Muscle of back (tissue), 3 donors: ENCODE measurements at regions not wholly inside any gene's neighbourhood (a gene's known extent, or its start where the extent isn't known, plus 50 kb on each side); places are given as distances from the start of the nearest gene placed in this dataset.
A peak's percentile ranks its signal among the peaks of the same experiment; 100 is the strongest.

Source experiments
- DNase-seq, 3 donors: peaks; one replicate each; pipeline versions ENCODE4 v3.0.0 to v3.0.0-alpha.2; 2013

DNA sequence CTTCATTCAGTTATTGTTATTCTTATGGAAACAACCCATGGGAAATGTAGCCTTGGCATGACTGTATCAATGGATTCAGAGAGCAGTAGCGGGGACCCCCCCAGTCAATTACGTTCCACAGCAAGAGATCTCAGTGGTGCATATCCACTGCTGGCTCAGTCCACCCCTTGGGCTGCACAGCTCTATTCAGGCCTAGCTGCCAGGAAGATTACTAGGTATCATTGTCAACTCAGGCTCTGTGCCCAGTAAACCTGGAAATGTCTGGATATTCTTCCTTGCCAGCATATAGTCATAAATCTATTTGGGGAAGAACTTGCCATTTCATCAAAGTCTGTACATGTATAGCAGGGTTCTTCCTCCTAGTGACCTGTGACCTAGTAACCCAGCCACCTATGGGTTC, 128.1 kb upstream of the CCDC54 start:
- no peak for DNase-seq

DNA sequence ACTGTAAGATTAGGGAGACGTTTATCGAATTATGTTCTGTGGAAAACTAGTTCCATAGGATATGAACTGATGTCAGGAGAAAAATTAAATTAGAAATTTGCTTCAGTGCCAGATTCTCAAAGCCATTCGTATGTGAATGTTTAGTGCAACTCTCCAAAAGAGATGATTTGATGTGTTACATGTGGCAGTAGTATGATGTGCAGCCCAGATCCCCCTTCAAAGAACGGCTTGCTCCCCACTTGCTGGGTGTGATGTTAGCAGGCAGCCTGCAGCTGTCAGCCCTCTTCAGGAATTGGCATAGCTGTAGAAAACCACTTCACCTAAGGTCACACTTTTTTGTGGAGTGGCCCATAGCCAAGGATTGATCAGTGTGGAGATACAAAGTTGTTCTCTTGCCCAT, 127.0 kb upstream of the CCDC54 start:
- DNase-seq, result no peak

DNA sequence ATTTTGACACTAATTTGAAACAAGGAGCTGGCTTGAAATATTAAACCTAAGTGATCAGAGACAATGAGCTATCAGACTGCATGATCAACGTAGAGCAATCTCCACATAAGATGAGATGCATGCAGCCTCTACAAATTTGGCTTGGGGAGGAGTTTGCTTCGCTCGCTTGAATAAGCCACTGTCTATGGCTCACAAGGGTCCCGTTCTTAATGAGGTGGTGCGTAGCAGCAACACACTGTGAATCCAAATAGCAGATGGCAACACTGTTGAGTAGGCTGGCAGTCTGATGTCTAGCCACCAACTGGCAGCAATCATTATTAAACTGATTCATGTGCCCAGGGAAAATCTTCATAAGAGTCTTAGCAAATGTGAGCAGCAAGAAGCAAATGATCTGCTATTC, 125.4 kb upstream of the CCDC54 start:
- no peak for DNase-seq

DNA sequence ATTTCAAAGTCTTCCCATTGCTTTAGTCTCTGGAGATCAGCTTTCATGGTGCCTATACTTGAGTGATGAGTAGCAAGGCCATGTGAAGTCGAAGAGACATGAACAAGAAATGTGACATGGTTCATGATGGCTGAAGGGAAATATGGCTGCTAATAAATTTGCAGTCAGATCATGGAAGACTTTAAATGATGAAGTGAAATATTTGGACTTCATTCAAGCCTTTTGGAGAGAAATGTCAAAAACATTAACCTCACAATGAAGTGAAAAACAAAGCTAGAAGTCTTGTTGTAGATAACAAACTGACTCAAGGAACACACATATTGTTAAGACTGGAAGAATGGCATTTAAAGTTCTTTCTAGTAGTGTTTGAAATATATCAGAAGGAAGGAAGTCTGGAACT, 120.3 kb upstream of the CCDC54 start:
- no peak for DNase-seq

DNA sequence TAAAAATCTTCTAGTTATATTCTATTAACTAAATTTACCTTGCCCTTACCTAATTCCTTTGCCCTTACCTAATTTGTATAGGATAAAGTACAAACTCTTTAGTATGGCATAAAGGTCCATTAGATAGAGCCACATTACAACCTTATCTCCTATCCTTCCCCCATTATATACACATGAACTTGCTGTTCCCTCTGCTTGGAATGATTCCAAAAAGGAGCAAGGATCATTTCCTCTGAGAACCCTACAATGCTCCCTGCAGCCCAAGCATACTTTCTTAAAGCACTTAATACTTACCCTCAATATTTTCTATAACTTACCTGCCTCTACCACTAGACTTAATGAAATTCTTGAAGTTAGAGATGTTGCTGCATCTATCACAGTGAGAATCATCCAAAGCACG, 118.9 kb upstream of the CCDC54 start:
- DNase-seq, result no peak

DNA sequence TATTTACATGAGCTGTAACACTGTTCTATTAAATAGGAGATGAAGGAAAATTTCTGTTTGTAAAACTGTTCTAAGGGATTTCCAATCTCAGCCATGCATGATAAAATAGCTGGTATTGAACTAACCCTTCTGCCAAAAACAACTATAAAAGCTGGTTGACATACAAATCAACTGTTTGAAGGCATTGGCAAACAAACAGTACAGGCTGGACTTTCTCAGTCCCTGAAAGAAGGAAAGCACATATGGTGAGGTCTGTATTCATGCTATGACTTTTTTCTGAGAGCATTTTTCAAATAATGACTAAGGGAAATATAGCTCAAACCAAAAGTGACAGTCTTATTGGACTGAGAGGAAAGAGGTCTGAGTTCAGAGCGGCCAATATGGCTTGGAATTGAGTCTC, 117.0 kb upstream of the CCDC54 start:
- DNase-seq, result no peak

DNA sequence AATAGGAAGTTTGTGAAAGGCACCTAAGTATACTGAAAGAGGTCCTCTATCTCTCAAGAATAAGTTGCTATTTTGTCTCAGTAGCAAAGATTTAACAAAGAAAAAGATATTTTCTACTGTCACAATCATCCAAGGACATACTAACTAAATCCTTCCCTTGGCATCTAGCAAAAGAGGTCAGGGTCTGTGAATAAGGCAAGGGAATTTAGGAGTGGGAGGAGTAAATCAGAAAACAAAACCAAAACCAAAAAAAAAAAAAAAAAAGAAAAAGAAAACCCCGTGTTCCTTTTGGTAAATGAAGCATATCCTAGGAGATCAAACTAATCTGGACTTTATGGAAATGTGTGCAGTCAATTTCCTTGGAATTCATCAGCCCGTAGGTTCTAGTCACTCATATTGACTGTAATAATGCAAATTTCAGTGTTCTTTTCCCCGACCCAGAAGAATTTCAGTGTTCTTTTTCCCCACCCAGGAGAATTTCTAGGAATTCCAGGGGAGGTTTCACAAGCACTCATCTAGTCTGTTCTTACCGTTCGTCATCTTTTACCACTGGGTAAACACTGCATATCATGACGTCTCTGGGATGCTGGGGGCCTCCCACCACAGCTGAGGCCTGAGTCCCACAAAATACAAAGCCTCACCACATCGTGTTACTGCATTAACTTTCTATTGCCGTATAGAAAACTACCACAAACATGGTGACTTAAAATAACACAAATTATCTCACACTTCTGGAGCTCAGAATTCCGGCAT, 113.8 kb upstream of the CCDC54 start:
- peak in 1 of 3 donors; percentile 26 for DNase-seq

DNA sequence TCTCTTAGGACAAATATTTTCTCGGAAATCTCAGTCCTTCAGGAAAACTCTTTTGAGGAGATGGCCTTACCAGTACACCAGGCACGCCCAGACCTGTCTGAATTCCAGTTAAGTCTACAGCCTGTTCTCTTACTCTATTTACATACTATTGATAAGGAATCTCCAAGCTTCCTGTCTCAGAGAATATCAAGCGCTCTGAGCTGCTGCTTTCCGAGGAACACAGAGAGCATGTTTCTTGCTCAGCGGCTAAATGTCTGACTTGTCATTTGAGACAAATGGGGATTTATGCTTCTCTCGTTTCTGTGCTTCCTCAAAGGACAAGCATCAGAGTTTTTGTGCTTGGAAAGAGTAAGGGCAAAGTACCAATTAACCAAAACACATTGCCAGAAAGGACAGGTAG, 112.4 kb upstream of the CCDC54 start:
- no peak for DNase-seq

DNA sequence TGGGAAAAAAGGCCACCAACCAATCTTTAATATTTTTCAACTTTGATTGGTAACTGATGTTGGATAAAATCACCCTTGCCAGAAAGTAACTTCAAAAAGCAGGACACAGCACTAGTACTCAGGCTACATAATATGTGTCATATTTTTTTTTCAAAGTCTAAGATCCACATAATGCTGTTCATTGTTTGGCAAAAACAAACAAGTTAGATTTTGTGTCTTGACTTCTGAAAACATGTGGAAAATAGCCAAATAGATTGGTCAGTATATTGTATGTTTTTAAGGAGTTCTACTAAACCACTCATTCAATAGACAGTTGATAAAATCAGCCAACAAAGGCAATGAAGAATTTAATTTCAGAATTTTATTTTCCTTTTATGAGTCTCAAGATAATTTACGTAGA, 111.7 kb upstream of the CCDC54 start:
- DNase-seq, result no peak

DNA sequence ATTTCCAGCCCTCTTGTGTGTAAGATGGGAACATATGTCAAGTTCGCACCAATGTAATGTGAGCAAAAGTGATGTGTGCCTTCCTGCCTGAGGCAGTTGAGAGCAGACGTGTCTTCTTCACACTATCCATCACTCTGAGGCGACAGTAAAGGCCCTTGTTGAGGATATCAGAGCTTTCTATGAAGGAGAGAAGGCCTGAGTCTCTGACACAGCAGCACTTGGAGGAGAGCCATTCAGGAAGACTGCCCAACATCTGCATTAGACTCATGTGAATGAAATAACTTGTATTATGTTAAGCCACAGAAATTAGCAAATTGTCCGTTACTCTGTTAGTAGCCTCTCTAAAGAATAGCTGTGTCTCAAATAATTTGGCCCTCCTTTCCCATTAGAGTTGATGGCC, 108.8 kb upstream of the CCDC54 start:
- peak; percentile 24 to 75 (median 51) for DNase-seq

DNA sequence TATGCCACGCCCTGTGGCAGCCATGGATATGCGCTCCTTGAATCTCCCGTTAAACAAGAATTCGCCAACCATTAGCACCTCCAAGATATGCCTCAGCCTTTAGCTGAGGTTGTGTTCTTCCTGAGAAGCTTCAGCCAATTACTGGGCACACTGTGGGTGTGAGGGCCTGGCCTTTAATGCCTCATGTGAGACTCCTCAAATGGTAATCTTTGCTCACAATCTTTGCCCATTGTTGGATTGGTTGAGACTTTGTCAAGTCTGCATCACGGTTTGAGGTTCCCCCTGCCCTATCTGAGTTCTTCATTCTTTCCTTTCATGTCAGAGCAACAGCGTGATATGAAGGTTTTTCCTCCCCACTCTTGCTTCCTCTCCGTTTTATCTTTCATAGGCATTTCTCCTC, 108.1 kb upstream of the CCDC54 start:
- no peak for DNase-seq

DNA sequence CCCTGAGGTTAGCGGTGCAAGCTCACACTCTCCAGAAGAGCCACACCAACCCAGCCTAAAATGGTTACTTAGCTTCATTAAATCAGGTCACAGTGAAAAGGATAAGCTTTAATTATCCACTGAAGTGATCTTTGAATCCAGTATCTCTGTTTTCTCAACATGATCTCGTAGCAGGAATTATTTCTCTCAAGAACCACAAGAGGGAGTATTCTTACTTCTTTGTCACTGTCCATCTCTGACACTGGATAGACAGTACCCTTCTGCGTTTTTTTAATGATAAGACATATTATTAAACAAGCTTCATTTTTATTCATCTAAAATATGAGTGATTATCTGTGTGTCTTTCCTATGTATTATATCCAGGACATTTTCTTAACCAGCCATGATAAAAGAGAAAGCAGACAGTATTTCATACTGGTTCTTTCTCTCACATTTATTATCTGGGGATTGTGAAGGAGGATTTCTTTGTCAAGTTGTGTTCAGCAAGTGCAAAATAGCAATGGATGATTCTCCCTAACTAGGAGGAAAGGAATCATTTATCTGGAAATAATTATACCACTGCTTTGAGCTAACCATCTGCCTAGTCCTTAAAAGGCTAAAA, 105.4 kb upstream of the CCDC54 start:
- DNase-seq, result peak in 2 of 3 donors; percentile 30 to 33

DNA sequence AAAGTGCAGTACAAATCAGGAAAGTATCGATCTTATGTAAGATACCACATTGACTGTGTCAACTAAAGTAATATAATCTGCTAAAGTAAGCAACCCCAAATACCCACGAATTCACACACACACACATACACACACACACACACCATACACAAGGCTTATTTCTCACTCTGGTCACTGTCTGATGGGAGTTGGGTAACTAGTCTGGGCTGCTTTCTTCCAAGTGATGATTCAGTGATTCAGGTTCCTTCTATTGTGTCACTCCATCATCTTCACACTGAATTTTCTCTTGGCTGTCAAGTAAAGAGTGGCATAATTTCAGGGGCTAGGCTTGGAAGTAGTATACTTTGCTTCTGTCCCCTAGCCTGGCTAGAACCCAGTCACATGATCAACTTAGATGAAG, 104.8 kb upstream of the CCDC54 start:
- no peak for DNase-seq

DNA sequence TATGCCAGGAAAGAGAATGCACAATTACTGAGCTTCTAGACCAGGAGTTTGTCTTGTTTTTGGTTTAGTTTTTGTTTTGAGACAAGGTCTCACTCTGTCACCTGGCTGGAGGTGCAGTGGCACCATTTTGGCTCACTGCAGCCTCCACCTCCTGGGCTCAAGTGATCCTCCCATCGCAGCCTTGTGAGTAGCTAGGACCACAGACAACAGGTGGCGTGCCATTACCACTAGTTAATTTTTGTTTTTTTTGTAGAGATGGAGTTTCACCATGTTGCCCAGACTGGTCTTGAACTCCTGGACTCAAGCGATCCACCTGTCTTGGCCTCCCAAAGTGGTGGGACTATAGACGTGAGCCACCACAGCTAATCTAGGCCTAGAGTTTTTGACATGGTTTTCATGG, 104.4 kb upstream of the CCDC54 start:
- no peak for DNase-seq

DNA sequence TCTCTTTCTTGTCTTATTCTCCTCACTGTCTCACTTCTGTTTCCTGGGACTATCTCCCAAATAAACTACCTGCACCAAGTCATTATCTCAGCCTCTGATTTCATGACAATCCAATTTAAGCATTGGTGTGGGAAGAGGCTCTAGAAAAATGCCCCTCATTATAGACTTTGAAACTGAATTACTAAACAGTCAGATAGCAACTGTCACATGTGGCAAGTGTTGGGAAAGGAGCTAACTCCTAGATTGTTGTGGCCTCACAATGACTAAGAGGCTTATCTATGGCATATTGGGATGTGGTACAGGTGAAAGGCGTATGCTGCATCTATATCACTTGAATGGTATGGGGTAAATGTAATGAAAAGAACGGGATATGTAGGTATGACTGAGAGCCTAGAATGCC, 103.5 kb upstream of the CCDC54 start:
- DNase-seq, result no peak

DNA sequence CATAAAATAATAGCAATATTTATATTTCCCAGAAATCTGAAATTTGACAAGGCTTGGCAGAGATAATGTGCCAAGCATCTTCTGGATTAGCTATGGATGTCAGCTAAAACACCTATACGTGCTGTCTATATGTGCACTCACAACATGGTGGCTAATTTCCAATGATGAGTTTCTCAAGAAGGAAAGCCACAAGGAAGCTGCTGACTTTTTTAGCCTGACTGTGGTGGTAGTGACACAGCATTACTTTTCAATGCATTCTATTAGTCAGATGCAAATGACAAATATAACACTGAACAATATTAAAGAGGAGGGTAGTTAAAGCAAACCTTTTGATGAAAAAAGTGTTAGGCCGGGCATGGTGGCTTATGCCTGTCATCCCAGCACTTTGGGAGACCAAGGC, 101.7 kb upstream of the CCDC54 start:
- DNase-seq, result no peak

DNA sequence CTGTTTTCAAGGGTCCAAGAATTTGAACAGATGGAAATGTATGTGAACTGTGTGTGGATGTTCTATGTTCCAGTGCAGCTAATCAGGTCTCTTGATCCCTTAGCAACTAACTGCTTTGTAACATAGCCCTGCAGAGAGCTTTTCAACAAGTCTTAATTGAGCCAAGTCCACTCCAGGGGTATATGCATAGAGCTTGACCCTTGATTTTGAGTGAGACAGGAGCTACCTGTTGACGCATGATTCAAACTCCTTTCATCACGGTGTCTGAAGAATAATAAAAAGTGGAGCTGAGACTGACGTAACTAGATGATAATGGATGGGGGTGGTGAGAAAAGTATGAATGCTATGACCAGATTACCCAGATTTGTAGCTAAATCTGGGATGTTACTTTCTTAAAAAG, 93.3 kb upstream of the CCDC54 start:
- DNase-seq, result no peak

DNA sequence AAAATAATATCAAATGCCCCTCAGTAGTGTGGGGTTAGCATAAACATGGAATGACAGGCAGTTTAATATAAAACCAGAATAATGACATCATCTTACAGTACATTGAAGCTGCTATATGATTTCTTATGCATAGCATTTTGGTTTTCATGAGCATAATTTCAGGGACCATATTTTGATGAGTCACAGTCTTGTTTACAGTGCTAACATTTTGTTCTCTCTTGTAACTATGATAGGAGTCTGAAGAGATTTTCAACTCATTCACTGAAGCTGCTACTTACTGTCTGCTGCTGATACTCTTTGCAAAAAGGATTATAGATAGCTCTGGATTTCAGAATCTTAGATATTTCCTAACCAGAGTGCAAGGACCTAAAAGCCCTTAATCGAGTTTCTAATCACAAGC, 92.6 kb upstream of the CCDC54 start:
- DNase-seq, result no peak

DNA sequence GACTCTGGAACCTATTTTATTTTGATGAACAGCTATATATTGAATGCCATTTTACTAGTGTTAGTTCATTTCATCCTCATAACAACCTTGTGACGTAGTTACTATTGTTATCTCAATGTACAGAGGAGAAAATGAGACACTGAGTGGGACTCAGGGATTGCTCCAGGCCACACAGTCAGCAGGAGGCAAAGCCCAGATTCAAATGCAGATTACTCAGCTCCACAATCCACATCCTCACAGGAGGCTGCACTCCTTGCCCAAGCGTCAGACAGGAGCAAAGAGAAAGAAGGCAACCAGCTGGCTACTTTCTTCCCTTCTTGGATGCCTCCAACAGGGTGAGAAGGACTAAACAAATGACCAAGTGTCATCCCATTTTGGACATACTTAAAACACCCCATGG, 92.0 kb upstream of the CCDC54 start:
- no peak for DNase-seq

DNA sequence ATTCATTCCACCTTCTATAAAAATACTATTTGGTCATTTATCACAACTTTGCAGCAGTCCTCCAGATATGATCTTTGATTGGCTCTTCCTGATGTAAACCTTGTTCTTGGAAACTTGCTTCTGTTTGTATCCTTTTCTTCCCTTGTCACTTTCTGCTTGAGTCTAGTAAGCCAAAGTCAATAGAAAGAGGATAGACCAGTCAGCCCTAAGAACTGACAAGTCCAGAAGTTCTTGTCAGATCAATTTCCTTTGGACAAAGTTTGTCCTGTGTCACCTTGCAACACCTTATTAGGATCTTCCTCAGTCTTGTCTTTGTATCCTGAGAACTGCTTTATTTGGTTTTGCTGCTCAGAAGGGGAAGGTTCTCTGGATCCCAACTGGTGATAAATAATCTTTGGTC, 87.9 kb upstream of the CCDC54 start:
- no peak for DNase-seq

DNA sequence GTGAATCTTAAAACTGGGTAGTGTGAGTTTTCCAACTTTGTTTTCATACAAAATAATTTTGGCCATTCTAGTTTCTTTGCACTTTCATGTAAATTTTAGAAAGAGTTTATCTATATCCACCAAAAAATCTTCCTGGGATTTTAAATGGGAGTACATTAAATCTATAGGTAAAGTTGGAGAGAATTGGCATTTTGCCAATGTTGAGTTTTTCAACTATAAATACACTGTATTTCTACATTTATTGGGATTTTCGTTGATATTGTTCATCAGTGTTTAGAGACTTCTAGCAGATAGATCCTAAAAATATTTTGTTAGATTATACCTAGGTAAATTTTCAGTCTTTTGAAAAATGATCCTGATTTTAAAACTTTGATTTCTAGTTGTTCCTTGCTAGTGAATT, 83.1 kb upstream of the CCDC54 start:
- no peak for DNase-seq

DNA sequence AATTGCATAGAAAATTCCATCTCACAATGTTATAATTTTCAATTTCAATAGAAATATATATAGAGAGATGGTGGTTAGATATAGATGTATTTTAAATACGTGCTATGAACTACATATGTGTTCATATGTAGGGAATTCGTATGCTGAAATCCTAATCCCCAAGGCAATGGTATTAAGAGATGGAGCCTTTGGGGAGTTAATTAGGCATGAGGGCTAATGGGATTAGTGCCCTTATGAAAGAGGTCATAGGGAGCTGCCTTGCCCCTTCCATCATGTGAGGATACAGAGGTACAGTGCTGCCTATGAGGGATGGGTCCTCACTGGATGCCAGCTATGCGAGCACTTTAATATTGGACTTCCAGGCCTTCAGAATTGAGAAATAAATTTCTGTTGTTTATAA, 79.6 kb upstream of the CCDC54 start:
- no peak for DNase-seq

DNA sequence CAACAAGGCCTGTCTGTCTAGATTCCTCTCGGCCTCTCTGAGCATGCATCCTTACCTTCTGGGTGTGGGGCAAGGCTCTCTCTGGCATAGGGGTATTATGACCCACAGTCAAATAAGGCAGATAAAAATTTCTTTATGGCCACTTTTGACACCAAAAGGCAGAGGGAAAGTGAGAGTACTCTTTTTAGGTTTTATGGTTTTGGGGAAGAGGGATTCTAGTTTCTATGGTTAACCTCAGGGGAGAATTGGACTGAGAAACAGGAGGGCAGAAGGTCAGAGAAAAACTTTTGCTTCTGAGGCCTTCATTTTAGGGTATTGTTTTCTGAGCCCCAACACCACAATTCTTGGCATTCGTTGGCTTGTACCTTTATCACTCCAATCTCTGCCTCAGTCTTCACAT, 70.0 kb upstream of the CCDC54 start:
- no peak for DNase-seq

DNA sequence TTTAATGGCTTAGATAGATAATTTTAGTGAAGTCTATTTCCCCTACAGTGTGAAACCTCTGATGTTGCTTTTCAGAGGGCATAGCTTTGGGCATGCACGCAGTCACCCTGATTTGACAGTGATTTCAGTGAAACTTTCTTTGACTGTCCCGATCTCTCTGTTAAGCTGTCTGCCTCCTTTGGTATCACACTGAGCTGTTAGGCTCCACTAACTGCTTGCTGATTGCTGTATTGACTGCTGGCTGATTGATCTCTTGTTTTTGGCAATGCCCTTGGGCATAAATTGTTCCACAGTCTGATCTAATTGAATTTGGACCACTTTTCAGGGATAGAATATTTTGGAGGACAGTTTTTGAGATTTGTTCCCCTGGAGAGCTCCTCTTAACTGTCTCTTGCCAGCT, 68.5 kb upstream of the CCDC54 start:
- no peak for DNase-seq
